ENCODE measurements at regions not wholly inside any gene's neighbourhood (a gene's known extent, or its start where the extent isn't known, plus 50 kb on each side); places are given as distances from the start of the nearest gene placed in this dataset.

DNA sequence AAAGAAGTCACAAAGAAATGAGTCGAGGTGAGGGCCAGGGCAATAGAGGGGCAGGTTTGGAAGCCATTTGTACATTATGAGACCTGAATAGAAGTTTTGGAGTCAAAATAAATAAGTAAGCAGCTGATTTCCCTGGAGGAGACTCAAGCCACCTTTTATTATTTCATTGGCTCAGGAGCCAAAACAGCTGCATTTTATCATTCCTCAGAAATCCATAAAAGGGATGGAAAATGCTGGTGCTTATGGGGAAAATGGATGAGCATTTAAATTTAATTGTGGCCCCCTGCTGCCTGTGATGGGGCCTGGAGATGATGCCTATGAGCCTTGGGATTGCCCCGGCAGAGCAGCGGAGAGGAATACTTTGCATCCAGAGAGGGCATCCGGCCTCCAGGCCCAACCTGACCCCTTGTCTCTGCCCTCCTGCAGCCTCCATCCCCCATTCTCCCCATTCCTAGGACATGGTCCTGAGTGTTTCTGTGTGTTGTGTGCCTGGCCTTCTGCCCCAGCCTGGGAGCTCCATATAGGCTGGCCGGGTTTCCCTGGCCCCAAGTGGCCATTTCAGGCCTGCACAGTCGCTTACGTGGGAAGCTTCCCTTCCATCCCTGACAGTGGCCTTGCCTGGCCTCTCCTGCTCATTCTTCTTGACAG is 296.8 kb upstream of the ZMIZ1 start:
- H3K4me1 ChIP-seq: no peaks in the 10 kb centered on the region
- in situ Hi-C loops (cut with MboI; ENCODE audit: low sequenced_read_pairs): no loop called here
- no peak for DNase-seq (ENCODE audit: low spot score in 2 of 2)
- no peak overlapping the region for H3K4me3 ChIP-seq
- H3K27me3 ChIP-seq (ENCODE audit: low read depth): no peaks in the 10 kb centered on the region
- H3K9me3 ChIP-seq: no peaks in the 10 kb centered on the region
- H3K36me3 ChIP-seq (replicated peaks): no peaks in the 10 kb centered on the region

DNA sequence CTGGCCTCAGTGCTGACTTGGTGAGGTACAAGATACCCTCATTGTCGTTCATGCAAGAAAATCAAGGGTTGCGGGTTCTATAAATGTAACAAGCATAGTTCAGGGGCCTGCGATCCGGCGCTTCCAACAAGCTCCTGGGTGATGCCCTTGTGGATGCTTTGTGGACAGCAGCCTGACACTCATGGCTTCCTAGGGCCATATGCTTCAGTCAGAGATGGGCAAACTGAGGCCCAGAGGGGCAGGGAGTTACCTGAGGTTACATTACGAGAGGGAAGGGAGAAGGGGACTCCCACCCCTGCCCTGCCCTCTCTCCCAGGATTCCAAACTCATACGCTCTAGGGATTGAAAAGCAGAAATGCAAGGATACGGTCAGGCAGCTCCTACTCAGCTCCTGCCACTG is 296.3 kb upstream of the ZMIZ1 start:
- H3K27me3 ChIP-seq (ENCODE audit: low read depth): no peaks in the 10 kb centered on the region
- no peaks in the 10 kb centered on the region for H3K36me3 ChIP-seq (replicated peaks)
- H3K4me1 ChIP-seq: no peaks in the 10 kb centered on the region
- no peak overlapping the region for H3K4me3 ChIP-seq
- in situ Hi-C loops (cut with MboI; ENCODE audit: low sequenced_read_pairs): no loop called here
- no peaks in the 10 kb centered on the region for H3K9me3 ChIP-seq
- DNase-seq (ENCODE audit: low spot score in 2 of 2): no peak

DNA sequence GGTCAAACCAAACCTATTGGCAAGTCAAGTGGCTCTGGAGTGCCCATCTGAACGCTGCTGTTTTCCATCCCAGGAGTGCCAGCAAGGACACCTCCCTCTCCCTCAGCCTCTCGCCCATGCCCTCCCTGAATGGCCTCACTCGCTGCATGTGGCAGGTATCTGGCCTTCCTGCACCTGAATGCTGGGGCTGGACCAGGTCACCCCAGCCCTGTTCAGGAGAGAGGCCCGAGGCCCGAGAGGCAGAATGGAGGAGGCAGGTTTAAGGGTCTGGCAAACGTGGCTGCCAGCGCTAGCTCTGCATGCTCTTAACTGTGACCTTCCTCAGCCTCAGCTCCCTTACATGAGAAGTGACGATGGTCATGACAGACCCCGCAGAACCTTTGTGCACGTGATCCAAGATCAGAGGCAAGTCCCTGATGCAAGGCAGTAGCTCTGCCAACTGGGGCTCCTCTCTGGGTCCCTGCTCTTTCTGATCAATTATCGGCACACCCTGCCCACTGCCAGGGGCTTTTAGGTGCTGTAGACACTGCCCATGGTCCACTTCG is 295.7 kb upstream of the ZMIZ1 start:
- in situ Hi-C loops (cut with MboI; ENCODE audit: low sequenced_read_pairs): no loop called here
- Histone ChIP-seq H3K9me3 (no peaks in the 10 kb centered on the region), H3K4me3 (no peak overlapping the region), H3K27me3 (ENCODE audit: low read depth) (no peaks in the 10 kb centered on the region), H3K36me3 (replicated peaks) (no peaks in the 10 kb centered on the region), H3K4me1 (no peaks in the 10 kb centered on the region)
- DNase-seq (ENCODE audit: low spot score in 2 of 2): no peak

GRCh38 chr10:78774614-78774998 is 294.2 kb upstream of the ZMIZ1 start:
- no peaks in the 10 kb centered on the region for H3K4me1 ChIP-seq
- no peaks in the 10 kb centered on the region for H3K36me3 ChIP-seq (replicated peaks)
- no peak overlapping the region for H3K4me3 ChIP-seq
- in situ Hi-C loops (cut with MboI; ENCODE audit: low sequenced_read_pairs): no loop called here
- H3K9me3 ChIP-seq: no peaks in the 10 kb centered on the region
- no peak for DNase-seq (ENCODE audit: low spot score in 2 of 2)
- H3K27me3 ChIP-seq (ENCODE audit: low read depth): no peaks in the 10 kb centered on the region

DNA sequence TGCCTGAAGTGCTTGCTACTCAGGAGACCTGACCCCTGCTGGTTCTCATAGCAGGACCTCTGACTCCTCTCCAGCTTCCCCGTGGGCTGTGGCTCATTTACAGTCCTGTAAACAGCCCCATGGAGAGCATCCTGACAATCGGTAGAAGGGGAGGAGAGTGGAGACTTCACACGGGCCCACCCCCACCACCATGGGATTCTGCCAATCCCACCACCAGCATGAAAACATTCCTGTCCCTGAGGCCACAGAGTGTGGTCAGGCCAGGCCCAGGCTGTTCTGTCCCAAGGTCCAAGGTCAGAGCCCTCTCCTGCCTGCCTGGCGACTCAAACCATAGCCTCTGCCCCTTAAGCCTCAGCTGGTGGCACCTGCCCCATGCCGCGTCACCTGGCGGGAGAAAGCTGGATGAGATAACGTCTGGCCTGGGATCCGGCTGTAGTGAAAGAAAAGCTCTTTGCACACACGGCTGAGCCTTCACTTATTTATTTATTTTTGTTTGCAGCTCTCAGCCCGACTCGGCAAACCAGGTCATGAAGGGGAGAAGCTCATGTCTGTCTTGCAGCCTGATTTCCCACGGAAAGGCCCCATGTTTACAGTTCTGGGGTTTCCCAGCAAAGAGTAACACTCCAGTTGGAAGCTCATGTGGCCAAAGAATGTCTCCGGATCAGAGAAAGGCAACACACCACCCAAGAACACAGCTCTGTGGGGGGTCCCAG is 293.6 kb upstream of the ZMIZ1 start:
- in situ Hi-C loops (cut with MboI; ENCODE audit: low sequenced_read_pairs): no loop called here
- Histone ChIP-seq H3K4me3 (no peak overlapping the region), H3K27me3 (ENCODE audit: low read depth) (no peaks in the 10 kb centered on the region), H3K36me3 (replicated peaks) (no peaks in the 10 kb centered on the region), H3K4me1 (no peaks in the 10 kb centered on the region), H3K9me3 (no peaks in the 10 kb centered on the region)
- no peak for DNase-seq (ENCODE audit: low spot score in 2 of 2)

DNA sequence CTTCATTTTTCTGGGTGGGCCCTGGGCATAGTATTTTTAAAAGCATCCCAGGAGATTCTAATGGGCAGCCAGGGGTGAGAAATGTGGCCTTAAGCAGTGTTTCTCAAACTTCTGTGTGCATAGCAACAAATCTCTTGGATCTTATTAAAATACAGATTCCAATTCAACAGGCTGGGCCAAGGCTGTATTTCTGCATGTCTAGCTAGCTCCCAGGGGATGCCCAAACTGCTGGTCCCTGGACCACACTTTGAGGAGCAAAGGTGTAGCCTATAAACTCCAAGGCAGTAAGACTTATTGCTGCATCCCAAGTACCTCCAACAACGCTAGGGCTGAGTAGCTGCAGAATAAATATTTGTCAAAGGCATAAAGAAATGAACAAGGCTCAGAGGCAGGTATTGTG is 292.9 kb upstream of the ZMIZ1 start:
- Histone ChIP-seq H3K27me3 (ENCODE audit: low read depth) (no peaks in the 10 kb centered on the region), H3K4me3 (no peak overlapping the region), H3K4me1 (no peaks in the 10 kb centered on the region), H3K9me3 (no peaks in the 10 kb centered on the region), H3K36me3 (replicated peaks) (no peaks in the 10 kb centered on the region)
- DNase-seq (ENCODE audit: low spot score in 2 of 2): no peak
- in situ Hi-C loops (cut with MboI; ENCODE audit: low sequenced_read_pairs): no loop called here

GRCh38 chr10:78776756-78777155 is 292.0 kb upstream of the ZMIZ1 start:
- Histone ChIP-seq H3K4me1 (no peaks in the 10 kb centered on the region), H3K4me3 (no peak overlapping the region), H3K36me3 (replicated peaks) (no peaks in the 10 kb centered on the region), H3K9me3 (no peaks in the 10 kb centered on the region), H3K27me3 (ENCODE audit: low read depth) (no peaks in the 10 kb centered on the region)
- no peak for DNase-seq (ENCODE audit: low spot score in 2 of 2)
- in situ Hi-C loops (cut with MboI; ENCODE audit: low sequenced_read_pairs): no loop called here

DNA sequence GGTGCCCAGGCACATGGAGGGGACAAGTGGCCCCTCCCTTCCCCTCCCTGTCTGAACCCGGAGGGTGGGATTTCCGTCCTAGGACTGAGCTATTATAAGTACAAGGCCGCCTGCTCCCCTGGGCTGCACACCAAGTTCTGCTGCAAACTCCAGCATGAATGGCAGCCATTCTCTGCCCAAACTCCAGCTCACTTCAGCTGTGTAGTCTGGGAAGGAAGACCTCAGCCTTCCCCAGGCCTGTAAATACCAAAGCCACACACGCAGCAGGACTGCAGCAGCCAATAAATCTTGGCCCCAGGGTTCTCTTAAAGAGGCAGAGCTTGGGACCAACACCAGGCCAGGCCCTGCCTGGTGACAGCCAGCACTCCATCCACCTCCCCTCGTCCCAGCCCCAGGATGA is 291.3 kb upstream of the ZMIZ1 start:
- Histone ChIP-seq H3K27me3 (ENCODE audit: low read depth) (no peaks in the 10 kb centered on the region), H3K36me3 (replicated peaks) (no peaks in the 10 kb centered on the region), H3K4me3 (no peak overlapping the region), H3K4me1 (no peaks in the 10 kb centered on the region), H3K9me3 (no peaks in the 10 kb centered on the region)
- no peak for DNase-seq (ENCODE audit: low spot score in 2 of 2)
- in situ Hi-C loops (cut with MboI; ENCODE audit: low sequenced_read_pairs): no loop called here

DNA sequence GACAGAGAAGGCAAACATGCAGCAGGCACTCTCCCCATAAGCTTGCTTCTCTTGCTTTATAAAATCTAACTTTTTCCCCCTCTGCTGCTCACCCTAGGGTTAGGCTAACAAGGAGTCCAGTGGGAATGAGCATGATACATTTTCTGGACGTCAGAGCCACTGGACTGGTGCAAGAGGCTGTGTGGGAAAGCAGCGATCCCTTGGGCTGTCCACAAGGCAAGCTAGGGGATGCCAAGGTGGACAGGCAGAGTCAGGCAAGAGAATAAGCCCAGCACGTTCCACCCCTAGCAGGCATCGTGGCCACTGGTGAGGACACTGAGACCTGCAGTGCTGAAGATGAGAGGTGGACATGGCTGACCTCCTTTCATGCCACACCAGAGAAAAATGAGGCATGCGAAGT is 290.9 kb upstream of the ZMIZ1 start:
- no peaks in the 10 kb centered on the region for H3K27me3 ChIP-seq (ENCODE audit: low read depth)
- DNase-seq (ENCODE audit: low spot score in 2 of 2): no peak
- H3K4me1 ChIP-seq: no peaks in the 10 kb centered on the region
- H3K4me3 ChIP-seq: no peak overlapping the region
- no peaks in the 10 kb centered on the region for H3K36me3 ChIP-seq (replicated peaks)
- in situ Hi-C loops (cut with MboI; ENCODE audit: low sequenced_read_pairs): no loop called here
- no peaks in the 10 kb centered on the region for H3K9me3 ChIP-seq

- Histone ChIP-seq H3K27me3 (ENCODE audit: low read depth) (no peaks in the 10 kb centered on the region), H3K9me3 (no peaks in the 10 kb centered on the region), H3K4me3 (no peak overlapping the region), H3K36me3 (replicated peaks) (no peaks in the 10 kb centered on the region), H3K4me1 (no peaks in the 10 kb centered on the region)
- in situ Hi-C loops (cut with MboI; ENCODE audit: low sequenced_read_pairs): no loop called here
- DNase-seq (ENCODE audit: low spot score in 2 of 2): no peak
These were observed 290.1 kb upstream of the ZMIZ1 start for GRCh38 chr10:78778444-78779338.

GRCh38 chr10:78779339-78779955 is 289.3 kb upstream of the ZMIZ1 start:
- Histone ChIP-seq H3K27me3 (ENCODE audit: low read depth) (no peaks in the 10 kb centered on the region), H3K4me1 (no peaks in the 10 kb centered on the region), H3K36me3 (replicated peaks) (no peaks in the 10 kb centered on the region), H3K9me3 (no peaks in the 10 kb centered on the region), H3K4me3 (no peak overlapping the region)
- no peak for DNase-seq (ENCODE audit: low spot score in 2 of 2)
- in situ Hi-C loops (cut with MboI; ENCODE audit: low sequenced_read_pairs): no loop called here

- no peaks in the 10 kb centered on the region for H3K4me1 ChIP-seq
- no peak overlapping the region for H3K4me3 ChIP-seq
- DNase-seq (ENCODE audit: low spot score in 2 of 2): no peak
- H3K9me3 ChIP-seq: no peaks in the 10 kb centered on the region
- no peaks in the 10 kb centered on the region for H3K27me3 ChIP-seq (ENCODE audit: low read depth)
- no peaks in the 10 kb centered on the region for H3K36me3 ChIP-seq (replicated peaks)
- in situ Hi-C loops (cut with MboI; ENCODE audit: low sequenced_read_pairs): no loop called here
These were observed 288.2 kb upstream of the ZMIZ1 start for GRCh38 chr10:78780551-78780961.

- in situ Hi-C loops (cut with MboI; ENCODE audit: low sequenced_read_pairs): no loop called here
- no peaks in the 10 kb centered on the region for H3K27me3 ChIP-seq (ENCODE audit: low read depth)
- no peaks in the 10 kb centered on the region for H3K9me3 ChIP-seq
- H3K36me3 ChIP-seq (replicated peaks): no peaks in the 10 kb centered on the region
- DNase-seq (ENCODE audit: low spot score in 2 of 2): no peak
- no peak overlapping the region for H3K4me3 ChIP-seq
- no peaks in the 10 kb centered on the region for H3K4me1 ChIP-seq
These were observed 287.4 kb upstream of the ZMIZ1 start for GRCh38 chr10:78781251-78781913.

Measured in HAP-1 (cell line).